ENCODE measurements at regions not wholly inside any gene's neighbourhood (a gene's known extent, or its start where the extent isn't known, plus 50 kb on each side); places are given as distances from the start of the nearest gene placed in this dataset.

- DNase-seq (ENCODE audit: low read depth), result no peak
These were observed 259.6 kb downstream of the TSHZ3 start for GRCh38 chr19:31089681-31090080.

GRCh38 chr19:31085125-31085524 is 264.1 kb downstream of the TSHZ3 start:
- no peak for DNase-seq (ENCODE audit: low read depth)

- no peak for DNase-seq (ENCODE audit: low read depth)
These were observed 266.1 kb downstream of the TSHZ3 start for GRCh38 chr19:31083105-31083504.

- DNase-seq (ENCODE audit: low read depth), result no peak
These were observed 274.0 kb downstream of the TSHZ3 start for GRCh38 chr19:31075146-31075655.

- DNase-seq (ENCODE audit: low read depth), result no peak
These were observed 274.8 kb downstream of the TSHZ3 start for GRCh38 chr19:31074199-31075125.

GRCh38 chr19:31073485-31074198 is 275.6 kb downstream of the TSHZ3 start:
- DNase-seq (ENCODE audit: low read depth), result no peak

- no peak for DNase-seq (ENCODE audit: low read depth)
These were observed 276.8 kb downstream of the TSHZ3 start for GRCh38 chr19:31072451-31072850.

- DNase-seq (ENCODE audit: low read depth), result no peak
These were observed 277.9 kb downstream of the TSHZ3 start for GRCh38 chr19:31071136-31071855.

GRCh38 chr19:31070146-31071065 is 278.8 kb downstream of the TSHZ3 start:
- DNase-seq (ENCODE audit: low read depth), result no peak

- no peak for DNase-seq (ENCODE audit: low read depth)
These were observed 281.0 kb downstream of the TSHZ3 start for GRCh38 chr19:31068268-31068667.

GRCh38 chr19:31066385-31066784 is 282.9 kb downstream of the TSHZ3 start:
- no peak for DNase-seq (ENCODE audit: low read depth)

GRCh38 chr19:31064491-31064890 is 284.7 kb downstream of the TSHZ3 start:
- DNase-seq (ENCODE audit: low read depth), result no peak

- no peak for DNase-seq (ENCODE audit: low read depth)
These were observed 290.4 kb downstream of the TSHZ3 start for GRCh38 chr19:31058676-31059340.

GRCh38 chr19:31057476-31057875 is 291.8 kb downstream of the TSHZ3 start:
- DNase-seq (ENCODE audit: low read depth), result no peak

- no peak for DNase-seq (ENCODE audit: low read depth)
These were observed 293.8 kb downstream of the TSHZ3 start for GRCh38 chr19:31055454-31055853.

GRCh38 chr19:31054430-31054829 is 294.8 kb downstream of the TSHZ3 start:
- DNase-seq (ENCODE audit: low read depth), result no peak

GRCh38 chr19:31049431-31049830 is 299.8 kb downstream of the TSHZ3 start:
- no peak for DNase-seq (ENCODE audit: low read depth)

GRCh38 chr19:31046024-31046423 is 303.2 kb downstream of the TSHZ3 start:
- no peak for DNase-seq (ENCODE audit: low read depth)

- no peak for DNase-seq (ENCODE audit: low read depth)
These were observed 307.8 kb downstream of the TSHZ3 start for GRCh38 chr19:31041461-31041860.

GRCh38 chr19:31039151-31039550 is 310.1 kb downstream of the TSHZ3 start:
- DNase-seq (ENCODE audit: low read depth), result no peak
